H9 (cell line): ENCODE measurements at regions not wholly inside any gene's neighbourhood (a gene's known extent, or its start where the extent isn't known, plus 50 kb on each side); places are given as distances from the start of the nearest gene placed in this dataset.

Experiments used
- DNase-seq: peaks from one replicate; pipeline ENCODE4 v3.0.0-alpha.2; 2017
- H2AFZ ChIP-seq: one replicate; pipeline ENCODE4 v1.6.1; 2013; ENCODE audit warnings: mild to moderate bottlenecking, low read length, control low read depth, moderate library complexity
- H2AK5ac ChIP-seq: 2 replicates; pipeline ENCODE4 v1.6.1; 2013; ENCODE audit warnings: low read length, control low read depth, mixed read lengths; ENCODE audit not compliant: insufficient read length
- H2BK120ac ChIP-seq: one replicate; pipeline ENCODE4 v1.6.1; 2013; ENCODE audit warnings: low read depth, mild to moderate bottlenecking, low read length, control low read depth, inconsistent platforms; ENCODE audit not compliant: poor library complexity, severe bottlenecking
- H2BK12ac ChIP-seq: 2 replicates; pipeline ENCODE4 v1.6.1; 2013; ENCODE audit warnings: low read length, control low read depth, mixed read lengths, low read depth; ENCODE audit not compliant: insufficient read length
- H2BK15ac ChIP-seq: 2 replicates; pipeline ENCODE4 v1.6.1; 2013; ENCODE audit warnings: low read depth, low read length, control low read depth
- H2BK20ac ChIP-seq: one replicate; pipeline ENCODE4 v1.6.1; 2013; ENCODE audit warnings: low read depth, mild to moderate bottlenecking, low read length, control low read depth, inconsistent platforms; ENCODE audit not compliant: poor library complexity, severe bottlenecking
- H2BK5ac ChIP-seq: 2 replicates; pipeline ENCODE4 v1.6.1; 2013; ENCODE audit warnings: low read length, control low read depth, mixed read lengths; ENCODE audit not compliant: insufficient read length
- H3K14ac ChIP-seq: 2 replicates; pipeline ENCODE4 v1.6.1; 2013; ENCODE audit warnings: low read length, control low read depth; ENCODE audit not compliant: insufficient read depth
- H3K18ac ChIP-seq: 2 replicates; pipeline ENCODE4 v1.6.1; 2013; ENCODE audit warnings: low read depth, mild to moderate bottlenecking, mixed read lengths, low read length, control low read depth; ENCODE audit not compliant: insufficient read length
- H3K23ac ChIP-seq: 2 replicates; pipeline ENCODE4 v1.6.1; 2013; ENCODE audit warnings: low read length, control low read depth, mixed read lengths, low read depth; ENCODE audit not compliant: insufficient read length
- H3K23me2 ChIP-seq: 2 replicates; pipeline ENCODE4 v1.6.1; 2013; ENCODE audit warnings: low read depth, mild to moderate bottlenecking, mixed read lengths, low read length, control low read depth; ENCODE audit not compliant: insufficient read length, poor library complexity, severe bottlenecking
- H3K27ac ChIP-seq: 2 replicates; pipeline ENCODE4 v1.5.1; 2013; ENCODE audit warnings: low read length, control low read depth, mixed read lengths, low read depth; ENCODE audit not compliant: insufficient read length
- H3K27me3 ChIP-seq: 2 replicates; pipeline ENCODE4 v1.6.1; 2013; ENCODE audit warnings: low read length, control low read depth, inconsistent platforms; ENCODE audit not compliant: insufficient read depth
- H3K4ac ChIP-seq: 2 replicates; pipeline ENCODE4 v1.6.1; 2013; ENCODE audit warnings: low read depth, mild to moderate bottlenecking, control low read depth, inconsistent platforms, low read length, moderate library complexity
- H3K4me1 ChIP-seq: 2 replicates; pipeline ENCODE4 v1.6.1; 2013; ENCODE audit warnings: low read length, control low read depth, inconsistent platforms; ENCODE audit not compliant: insufficient read depth
- H3K4me2 ChIP-seq: 2 replicates; pipeline ENCODE4 v1.6.1; 2013; ENCODE audit warnings: low read length, control low read depth, mixed read lengths; ENCODE audit not compliant: insufficient read length, insufficient read depth
- H3K56ac ChIP-seq: 2 replicates; pipeline ENCODE4 v1.6.1; 2013; ENCODE audit warnings: low read depth, mild to moderate bottlenecking, mixed read lengths, low read length, control low read depth; ENCODE audit not compliant: insufficient read length
- H3K79me1 ChIP-seq: 2 replicates; pipeline ENCODE4 v1.6.1; 2013; ENCODE audit warnings: low read depth, mild to moderate bottlenecking, moderate library complexity, low read length, control low read depth, inconsistent platforms; ENCODE audit not compliant: insufficient read depth, poor library complexity, severe bottlenecking
- H3K79me2 ChIP-seq: 2 replicates; pipeline ENCODE4 v1.6.1; 2013; ENCODE audit warnings: low read length, control low read depth, inconsistent platforms; ENCODE audit not compliant: insufficient read depth
- H3K9ac ChIP-seq: 2 replicates; pipeline ENCODE4 v1.6.1; 2013; ENCODE audit warnings: low read length, control low read depth, mixed read lengths; ENCODE audit not compliant: insufficient read length; ENCODE audit errors: extremely low read depth
- H3K9me3 ChIP-seq: one replicate; pipeline ENCODE4 v1.6.1; 2013; ENCODE audit warnings: low read depth, low read length, inconsistent platforms; ENCODE audit not compliant: control insufficient read depth
- H3T11ph ChIP-seq: one replicate; pipeline ENCODE4 v1.6.1; 2013; ENCODE audit warnings: mild to moderate bottlenecking, low read length, control low read depth, inconsistent platforms
- H4K20me1 ChIP-seq: one replicate; pipeline ENCODE4 v1.6.1; 2013; ENCODE audit not compliant: control insufficient read depth, insufficient read length, insufficient read depth
- H4K5ac ChIP-seq: 2 replicates; pipeline ENCODE4 v1.6.1; 2013; ENCODE audit warnings: low read depth, mild to moderate bottlenecking, mixed read lengths, low read length, control low read depth; ENCODE audit not compliant: insufficient read length
- H4K8ac ChIP-seq: replicated peaks from 2 replicates; pipeline ENCODE4 v1.6.1; 2013; ENCODE audit warnings: low read length, control low read depth, mixed read lengths, low read depth; ENCODE audit not compliant: insufficient read length
- H4K91ac ChIP-seq: 2 replicates; pipeline ENCODE4 v1.6.1; 2013; ENCODE audit warnings: low read depth, mild to moderate bottlenecking, moderate library complexity, mixed read lengths, low read length, control low read depth; ENCODE audit not compliant: insufficient read length
- H3K27ac Mint-ChIP-seq, 3 experiments: 2 replicates in 2 of 3; 3 replicates in 1 of 3; pipeline ENCODE4 v1.8.0; 2020 to 2021; ENCODE audit warnings: mixed read lengths in 3 of 3, mild to moderate bottlenecking in 1 of 3, moderate library complexity in 1 of 3
- H3K27me3 Mint-ChIP-seq: 2 replicates; pipeline ENCODE4 v1.8.0; 2021; ENCODE audit warnings: low read depth, mild to moderate bottlenecking, moderate library complexity, mixed read lengths
- H3K36me3 Mint-ChIP-seq, 3 experiments: 2 replicates in 2 of 3; 3 replicates in 1 of 3; pipeline ENCODE4 v1.8.0; 2020 to 2021; ENCODE audit warnings: low read depth in 3 of 3, mixed read lengths in 3 of 3; ENCODE audit not compliant: insufficient read depth in 1 of 3
- H3K4me1 Mint-ChIP-seq, 2 experiments: 2 replicates each; pipeline ENCODE4 v1.8.0; 2020; ENCODE audit warnings: mixed read lengths in 2 of 2
- H3K4me3 Mint-ChIP-seq, 2 experiments: 2 replicates in 1 of 2; 3 replicates in 1 of 2; pipeline ENCODE4 v1.8.0; 2020 to 2021; ENCODE audit warnings: mild to moderate bottlenecking in 2 of 2, mixed read lengths in 2 of 2, moderate library complexity in 1 of 2
- H3K9me3 Mint-ChIP-seq, 2 experiments: 2 replicates in 1 of 2; 3 replicates in 1 of 2; pipeline ENCODE4 v1.8.0; 2020; ENCODE audit warnings: mild to moderate bottlenecking in 2 of 2, mixed read lengths in 2 of 2, moderate library complexity in 1 of 2
- WGBS: extraction: QIAGEN DNeasy Blood & Tissue Kit; methylation state at CpG from one replicate; pipeline ENCODE4 v1.1.7; 2013; ENCODE audit warnings: missing lambda C conversion rate, low lambda C conversion rate, mixed read lengths; ENCODE audit not compliant: insufficient read length; ENCODE audit errors: extremely low coverage; 5-methylcytosine and 5-hydroxymethylcytosine counted together
- TF ChIP-seq, protein P1 (sequence below): fragments of 200-600 bp; sonication (generic); conservative IDR thresholded peaks from 3 replicates; pipeline ENCODE4 v1.8.0; 2021; ENCODE audit warnings: antibody characterized with exemption, mild to moderate bottlenecking

- no peak overlapping the region for H3T11ph ChIP-seq
- DNase-seq: no peak
- no peak overlapping the region for H4K91ac ChIP-seq
- no peaks in the 10 kb centered on the region for H3K23me2 ChIP-seq
- no peak overlapping the region for H4K5ac ChIP-seq
- H4K20me1 ChIP-seq: no peaks in the 10 kb centered on the region
- H3K4ac ChIP-seq: no peak overlapping the region
- no peaks in the 10 kb centered on the region for H3K79me2 ChIP-seq
- no peak overlapping the region for H3K18ac ChIP-seq
- no peak overlapping the region for H2AK5ac ChIP-seq
- Mint-ChIP-seq H3K27me3 (no peaks in the 10 kb centered on the region; the same call in 1 of the 2 replicates), H3K4me1 (no peaks in the 10 kb centered on the region), H3K36me3 (no peaks in the 10 kb centered on the region), H3K4me3 (no peak overlapping the region), H3K9me3 (no peaks in the 10 kb centered on the region; a peak in 1 of 5 replicates), H3K27ac (no peak overlapping the region)
- WGBS: no CpG with 5 or more reads among the region's 1 CpG
- no peaks in the 10 kb centered on the region for H3K4me1 ChIP-seq
- H3K9ac ChIP-seq: no peak overlapping the region
- no peak overlapping the region for H3K23ac ChIP-seq
- TF ChIP-seq, protein P1, sequence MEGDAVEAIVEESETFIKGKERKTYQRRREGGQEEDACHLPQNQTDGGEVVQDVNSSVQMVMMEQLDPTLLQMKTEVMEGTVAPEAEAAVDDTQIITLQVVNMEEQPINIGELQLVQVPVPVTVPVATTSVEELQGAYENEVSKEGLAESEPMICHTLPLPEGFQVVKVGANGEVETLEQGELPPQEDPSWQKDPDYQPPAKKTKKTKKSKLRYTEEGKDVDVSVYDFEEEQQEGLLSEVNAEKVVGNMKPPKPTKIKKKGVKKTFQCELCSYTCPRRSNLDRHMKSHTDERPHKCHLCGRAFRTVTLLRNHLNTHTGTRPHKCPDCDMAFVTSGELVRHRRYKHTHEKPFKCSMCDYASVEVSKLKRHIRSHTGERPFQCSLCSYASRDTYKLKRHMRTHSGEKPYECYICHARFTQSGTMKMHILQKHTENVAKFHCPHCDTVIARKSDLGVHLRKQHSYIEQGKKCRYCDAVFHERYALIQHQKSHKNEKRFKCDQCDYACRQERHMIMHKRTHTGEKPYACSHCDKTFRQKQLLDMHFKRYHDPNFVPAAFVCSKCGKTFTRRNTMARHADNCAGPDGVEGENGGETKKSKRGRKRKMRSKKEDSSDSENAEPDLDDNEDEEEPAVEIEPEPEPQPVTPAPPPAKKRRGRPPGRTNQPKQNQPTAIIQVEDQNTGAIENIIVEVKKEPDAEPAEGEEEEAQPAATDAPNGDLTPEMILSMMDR: no peak
- H2BK15ac ChIP-seq: no peak overlapping the region
- no peak overlapping the region for H2BK5ac ChIP-seq
- no peak overlapping the region for H2AFZ ChIP-seq
- H2BK120ac ChIP-seq: no peak overlapping the region
- H3K27ac ChIP-seq: no peak overlapping the region
- no peak overlapping the region for H3K14ac ChIP-seq
- no peak overlapping the region for H2BK12ac ChIP-seq
- H2BK20ac ChIP-seq: no peak overlapping the region
- H3K56ac ChIP-seq: no peak overlapping the region
- H3K4me2 ChIP-seq: no peak overlapping the region
- H3K27me3 ChIP-seq: no peaks in the 10 kb centered on the region
- no peaks in the 10 kb centered on the region for H3K79me1 ChIP-seq
- no peak overlapping the region for H4K8ac ChIP-seq
- no peaks in the 10 kb centered on the region for H3K9me3 ChIP-seq
These were observed 419.5 kb downstream of the MFSD1 start for GRCh38 chr3:159221335-159221734.
